GM06990 (cell line): ENCODE measurements at regions not wholly inside any gene's neighbourhood (a gene's known extent, or its start where the extent isn't known, plus 50 kb on each side); places are given as distances from the start of the nearest gene placed in this dataset.

Source experiments
- DNase-seq: peaks from one replicate; pipeline ENCODE4 v3.0.0-alpha.2; 2011; ENCODE audit not compliant: insufficient read length; ENCODE audit errors: extremely low read depth
- H3K27me3 ChIP-seq: replicated peaks from 2 replicates; pipeline ENCODE4 v1.6.0; 2011; ENCODE audit warnings: low read length; ENCODE audit not compliant: control insufficient read depth, insufficient read depth
- H3K36me3 ChIP-seq: 2 replicates; pipeline ENCODE4 v1.5.1; 2011; ENCODE audit warnings: low read length; ENCODE audit not compliant: control insufficient read depth, insufficient read depth
- H3K4me3 ChIP-seq: replicated peaks from 2 replicates; pipeline ENCODE4 v1.5.1; 2011; ENCODE audit warnings: low read depth, mild to moderate bottlenecking, control low read depth, low read length
- TF ChIP-seq, protein P1 (sequence below): IDR thresholded peaks from 2 replicates; pipeline ENCODE4 v1.5.1; 2011; ENCODE audit warnings: low read length, control low read depth, mild to moderate bottlenecking, inconsistent platforms; ENCODE audit not compliant: insufficient read depth, poor library complexity, severe bottlenecking

DNA sequence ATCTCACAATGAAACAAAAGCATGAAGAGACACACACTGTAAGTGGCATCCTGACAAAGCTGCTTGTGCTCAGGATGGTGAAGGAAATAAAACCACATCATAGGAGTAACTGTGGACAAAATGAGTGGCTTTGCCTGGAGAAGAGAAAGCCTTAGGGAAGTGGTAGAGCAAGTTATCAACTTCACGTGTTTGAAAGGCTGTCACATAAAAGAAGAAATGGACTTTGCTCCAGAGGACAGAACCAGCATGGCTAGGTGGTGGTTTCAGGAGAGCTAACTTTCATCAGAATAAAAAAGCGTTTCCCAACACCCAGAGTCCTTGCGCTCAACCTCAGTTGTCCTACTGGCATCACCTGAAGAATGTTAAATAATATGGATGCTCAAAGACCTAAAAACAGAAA is 139.9 kb downstream of the SETD4 start:
- TF ChIP-seq, protein P1, sequence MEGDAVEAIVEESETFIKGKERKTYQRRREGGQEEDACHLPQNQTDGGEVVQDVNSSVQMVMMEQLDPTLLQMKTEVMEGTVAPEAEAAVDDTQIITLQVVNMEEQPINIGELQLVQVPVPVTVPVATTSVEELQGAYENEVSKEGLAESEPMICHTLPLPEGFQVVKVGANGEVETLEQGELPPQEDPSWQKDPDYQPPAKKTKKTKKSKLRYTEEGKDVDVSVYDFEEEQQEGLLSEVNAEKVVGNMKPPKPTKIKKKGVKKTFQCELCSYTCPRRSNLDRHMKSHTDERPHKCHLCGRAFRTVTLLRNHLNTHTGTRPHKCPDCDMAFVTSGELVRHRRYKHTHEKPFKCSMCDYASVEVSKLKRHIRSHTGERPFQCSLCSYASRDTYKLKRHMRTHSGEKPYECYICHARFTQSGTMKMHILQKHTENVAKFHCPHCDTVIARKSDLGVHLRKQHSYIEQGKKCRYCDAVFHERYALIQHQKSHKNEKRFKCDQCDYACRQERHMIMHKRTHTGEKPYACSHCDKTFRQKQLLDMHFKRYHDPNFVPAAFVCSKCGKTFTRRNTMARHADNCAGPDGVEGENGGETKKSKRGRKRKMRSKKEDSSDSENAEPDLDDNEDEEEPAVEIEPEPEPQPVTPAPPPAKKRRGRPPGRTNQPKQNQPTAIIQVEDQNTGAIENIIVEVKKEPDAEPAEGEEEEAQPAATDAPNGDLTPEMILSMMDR: no peak
- Histone ChIP-seq H3K4me3 (no peak overlapping the region), H3K27me3 (peaks cover 2% of the 10 kb centered on the region), H3K36me3 (no peaks in the 10 kb centered on the region)
- DNase-seq: no peak

DNA sequence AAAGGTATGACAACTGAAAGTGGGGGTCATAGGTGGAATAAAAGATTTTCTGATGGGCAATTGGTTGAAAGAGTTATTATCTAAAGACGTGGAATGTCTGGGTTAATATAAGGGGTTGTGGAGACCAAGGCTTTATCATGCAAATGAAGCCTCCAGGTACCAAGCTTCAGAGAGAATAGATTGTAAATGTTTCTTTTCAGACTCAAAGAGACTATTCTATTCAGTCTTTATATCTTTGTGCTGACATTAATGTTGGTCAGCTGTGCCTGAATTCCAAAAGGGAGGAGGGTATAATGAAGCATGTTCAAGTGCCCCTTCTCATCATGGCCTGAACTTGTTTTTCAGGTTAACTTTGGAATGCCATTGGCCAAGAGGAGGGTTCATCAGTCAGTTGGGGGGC is 145.3 kb downstream of the SETD4 start:
- H3K4me3 ChIP-seq: no peak overlapping the region
- TF ChIP-seq, protein P1: no peak
- H3K27me3 ChIP-seq: peaks cover 4% of the 10 kb centered on the region
- DNase-seq: no peak
- H3K36me3 ChIP-seq: no peaks in the 10 kb centered on the region

GRCh38 chr21:35911412-35912191 is 148.7 kb downstream of the SETD4 start:
- Histone ChIP-seq H3K36me3 (no peaks in the 10 kb centered on the region), H3K27me3 (peaks cover 3% of the 10 kb centered on the region), H3K4me3 (no peak overlapping the region)
- DNase-seq: no peak
- TF ChIP-seq, protein P1: no peak

DNA sequence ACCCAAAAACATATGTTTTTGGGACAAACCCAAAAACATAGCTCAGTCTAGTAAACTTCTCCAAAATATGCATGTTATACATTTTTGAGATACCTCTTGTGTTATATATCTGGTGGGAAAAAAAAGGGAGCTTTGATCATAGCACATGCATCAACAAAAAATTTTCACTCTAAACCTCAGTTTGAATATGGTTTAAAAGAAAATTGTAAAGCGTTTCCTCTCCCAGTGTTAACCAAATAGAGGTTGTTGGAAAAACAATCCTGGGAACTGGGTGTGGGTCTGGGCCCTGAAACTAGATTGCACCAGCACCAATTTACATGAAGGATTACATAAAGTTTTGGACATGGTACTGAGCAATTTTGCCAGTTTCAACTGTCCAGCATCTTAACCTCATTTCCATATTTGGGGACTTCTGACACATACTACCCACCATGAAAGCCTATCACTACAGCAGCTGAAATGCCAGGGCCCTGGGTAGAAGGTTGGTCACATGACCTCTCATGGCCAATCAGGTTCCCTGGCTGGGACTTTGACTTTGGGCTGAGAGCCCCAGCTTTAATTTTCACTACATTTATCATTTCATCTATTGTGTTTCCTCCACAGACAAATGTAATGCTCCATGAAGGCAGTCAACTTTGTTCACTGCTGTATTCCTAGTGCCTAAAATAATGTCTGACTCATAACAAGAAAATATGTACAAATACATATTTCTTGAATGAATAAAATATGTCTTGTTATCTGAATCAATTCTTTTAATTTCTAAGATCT is 150.7 kb downstream of the SETD4 start:
- Histone ChIP-seq H3K27me3 (peaks cover 3% of the 10 kb centered on the region), H3K36me3 (no peaks in the 10 kb centered on the region), H3K4me3 (no peak overlapping the region)
- TF ChIP-seq, protein P1: no peak
- DNase-seq: no peak

- TF ChIP-seq, protein P1: no peak
- H3K4me3 ChIP-seq: no peak overlapping the region
- H3K27me3 ChIP-seq: peaks cover 3% of the 10 kb centered on the region
- H3K36me3 ChIP-seq: no peaks in the 10 kb centered on the region
- no peak for DNase-seq
These were observed 151.8 kb downstream of the SETD4 start for GRCh38 chr21:35908311-35909078.
